Activated T-helper 9 cell treated with anti-CD3 and anti-CD28 coated beads, Interleukin-2, amount 50 U/mL, for 16 hours (primary cell): ENCODE measurements at regions not wholly inside any gene's neighbourhood (a gene's known extent, or its start where the extent isn't known, plus 50 kb on each side); places are given as distances from the start of the nearest gene placed in this dataset.
"Not testable (repeated sequence)": the region's sequence is repeated elsewhere in the genome, so short reads cannot be mapped to it uniquely, and the experiment has no call there.

Experiments used
- DNase-seq: peaks from one replicate; pipeline ENCODE4 v3.0.0-alpha.2; 2020; ENCODE audit warnings: low read depth

DNA sequence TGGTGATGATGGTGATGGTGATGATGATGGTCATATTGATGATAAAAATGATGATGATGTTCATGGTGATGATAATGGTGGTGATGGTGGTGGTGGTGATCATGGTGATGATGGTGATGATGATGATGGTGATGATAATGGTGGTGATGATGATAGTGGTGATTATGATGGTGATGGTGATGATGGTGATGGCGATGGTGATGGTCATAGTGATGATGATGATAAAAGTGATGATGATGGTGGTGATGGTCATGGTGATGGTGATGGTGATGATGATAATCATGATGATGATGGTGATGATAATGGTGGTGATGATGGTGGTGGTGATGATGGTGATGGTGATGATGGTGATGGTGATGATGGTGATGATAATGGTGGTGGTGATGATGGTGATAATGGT, 478.7 kb downstream of the TYW1 start:
- DNase-seq = no peak

- DNase-seq = no peak
These were observed 481.4 kb downstream of the TYW1 start for GRCh38 chr7:67478066-67478465.

- DNase-seq = no peak
These were observed 487.7 kb downstream of the TYW1 start for GRCh38 chr7:67484244-67484751.

DNA sequence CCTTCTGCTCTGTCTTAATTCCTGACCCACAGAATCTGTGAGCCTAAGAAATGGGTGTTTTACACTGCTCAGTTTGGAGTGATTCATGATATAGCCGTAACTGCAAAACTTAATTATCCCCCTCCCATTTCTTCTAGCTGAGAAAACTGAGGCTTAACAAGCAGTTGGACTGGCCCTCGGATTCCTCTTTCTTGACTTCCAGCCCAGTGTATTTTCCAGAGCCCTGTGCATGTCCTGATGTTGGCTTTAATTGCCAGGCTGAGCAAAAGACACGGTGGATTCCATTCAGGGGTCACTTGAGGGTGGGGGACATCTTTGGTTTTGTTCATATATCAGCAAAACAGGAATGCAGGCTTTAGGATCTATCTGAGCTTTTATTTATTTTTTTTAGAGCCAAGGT, 489.8 kb downstream of the TYW1 start:
- DNase-seq = no peak

DNA sequence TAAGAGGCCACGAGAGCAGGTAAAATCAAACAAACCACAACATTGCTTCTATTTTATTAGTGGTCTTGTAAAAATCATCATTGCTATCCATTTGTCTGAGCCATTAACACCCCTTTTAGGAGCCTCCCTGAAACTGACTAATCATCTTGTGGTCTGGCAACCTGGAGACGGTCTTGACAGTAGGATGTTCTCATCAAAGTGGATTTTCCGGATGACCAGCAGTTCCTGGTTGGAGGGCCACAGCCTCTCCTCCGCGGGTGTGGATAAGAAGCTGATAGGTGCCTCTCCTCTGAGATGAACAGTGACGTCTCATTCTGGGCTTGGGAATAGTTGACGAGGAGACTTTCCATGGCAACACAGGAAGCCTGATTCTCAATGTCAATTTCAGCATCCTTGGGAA, 490.7 kb downstream of the TYW1 start:
- no peak for DNase-seq

DNA sequence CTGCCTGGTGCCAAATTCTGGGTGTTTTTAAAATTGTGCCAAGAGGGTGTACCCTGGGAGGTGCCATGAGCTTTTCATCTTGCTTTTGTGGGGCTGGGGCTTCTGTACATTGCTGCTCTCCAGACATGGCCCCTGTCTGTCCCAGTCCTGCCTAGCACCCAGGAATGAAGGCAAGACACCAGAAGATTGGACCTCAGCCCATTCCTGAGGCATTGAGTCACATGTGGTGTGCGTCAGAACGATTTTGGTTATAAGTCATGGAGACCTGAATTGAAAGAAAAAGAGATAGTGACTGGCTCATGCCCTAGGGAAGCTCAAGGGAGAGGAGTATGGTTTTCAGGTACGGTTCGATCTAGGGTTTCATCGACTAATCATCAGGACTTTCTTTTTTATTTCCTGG, 493.2 kb downstream of the TYW1 start:
- DNase-seq = no peak

- DNase-seq = no peak
These were observed 496.7 kb downstream of the TYW1 start for GRCh38 chr7:67493366-67493765.

DNA sequence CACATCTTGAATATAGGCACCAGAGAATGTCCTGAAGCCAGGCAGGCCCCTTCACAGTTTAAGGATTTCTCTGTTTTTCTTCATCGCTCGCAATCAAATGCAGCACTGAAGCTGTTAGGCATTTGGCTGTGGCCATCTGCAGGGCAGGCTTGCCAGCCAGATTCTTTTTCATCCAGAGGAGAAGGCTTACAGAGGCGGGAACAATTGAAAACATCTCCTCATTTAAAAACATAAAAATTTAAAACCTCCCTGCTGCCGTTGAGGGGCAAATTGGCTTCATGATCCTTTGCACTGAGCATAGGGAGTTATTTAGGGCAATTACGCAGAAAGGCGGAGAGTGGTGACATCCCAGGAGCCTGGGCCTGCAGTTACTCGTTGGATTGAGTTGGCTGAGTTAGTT, 500.0 kb downstream of the TYW1 start:
- DNase-seq = no peak

- DNase-seq = not testable (repeated sequence)
These were observed 501.3 kb downstream of the TYW1 start for GRCh38 chr7:67497914-67498313.

GRCh38 chr7:67502929-67503328, 506.3 kb downstream of the TYW1 start:
- DNase-seq = no peak

DNA sequence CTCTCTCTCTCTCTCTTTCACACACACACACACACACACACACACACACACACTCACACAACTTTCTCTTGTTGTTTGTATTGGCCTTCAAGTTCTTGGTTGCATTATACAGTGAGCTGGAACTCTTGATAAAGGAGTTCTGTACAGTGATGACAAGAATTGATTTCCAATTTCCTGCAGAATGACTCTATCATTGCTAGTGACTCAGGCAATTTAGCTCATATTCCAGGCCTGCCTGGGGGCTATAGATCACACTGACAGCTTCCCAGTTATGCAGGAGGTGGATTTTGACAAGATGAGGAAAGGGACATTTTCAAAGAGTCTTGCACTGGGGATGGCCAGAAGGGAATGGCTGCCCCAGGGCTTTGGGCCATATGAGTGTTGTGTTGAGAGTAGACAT, 508.8 kb downstream of the TYW1 start:
- no peak for DNase-seq

- no peak for DNase-seq
These were observed 515.8 kb downstream of the TYW1 start for GRCh38 chr7:67512481-67512880.

DNA sequence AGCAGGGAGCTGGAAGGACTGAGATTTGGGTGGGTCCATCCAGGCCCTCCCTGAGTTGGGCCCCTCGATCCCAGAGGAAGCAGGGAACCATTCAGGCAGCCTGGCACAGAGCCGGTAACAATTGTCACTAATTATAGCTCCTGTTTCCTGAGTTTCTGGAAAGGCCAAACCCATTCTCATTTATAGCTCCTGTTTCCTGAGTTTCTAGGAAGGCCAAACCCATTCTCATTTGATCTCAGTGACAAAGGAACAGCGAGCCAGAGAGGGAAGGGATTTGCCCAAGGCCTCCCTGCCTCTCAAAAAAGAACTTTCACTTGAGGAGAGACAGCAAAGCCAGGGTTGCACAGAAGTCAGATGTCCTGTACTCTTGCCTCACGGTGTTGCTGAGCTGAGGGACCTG, 521.9 kb downstream of the TYW1 start:
- DNase-seq = no peak

DNA sequence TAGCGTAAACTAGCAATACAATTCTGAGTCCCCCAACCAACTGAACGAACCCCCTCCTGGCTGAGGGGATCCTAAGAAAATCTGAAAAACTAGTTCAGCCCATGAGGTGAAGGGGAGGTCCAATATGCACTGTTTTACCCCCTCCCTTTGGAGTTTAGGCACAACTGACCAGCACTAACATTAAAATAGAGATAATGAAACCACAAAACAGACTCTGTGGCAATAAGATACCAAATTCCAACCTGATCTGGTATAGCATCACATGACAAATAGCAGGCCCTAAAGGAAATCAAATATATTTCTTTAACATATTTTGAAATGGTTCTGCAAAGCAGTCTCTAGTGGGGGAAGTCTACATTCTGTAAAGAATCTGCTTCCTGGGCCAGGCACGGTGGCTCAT, 522.5 kb downstream of the TYW1 start:
- DNase-seq = no peak

- DNase-seq = no peak
These were observed 525.9 kb downstream of the TYW1 start for GRCh38 chr7:67522504-67522903.

DNA sequence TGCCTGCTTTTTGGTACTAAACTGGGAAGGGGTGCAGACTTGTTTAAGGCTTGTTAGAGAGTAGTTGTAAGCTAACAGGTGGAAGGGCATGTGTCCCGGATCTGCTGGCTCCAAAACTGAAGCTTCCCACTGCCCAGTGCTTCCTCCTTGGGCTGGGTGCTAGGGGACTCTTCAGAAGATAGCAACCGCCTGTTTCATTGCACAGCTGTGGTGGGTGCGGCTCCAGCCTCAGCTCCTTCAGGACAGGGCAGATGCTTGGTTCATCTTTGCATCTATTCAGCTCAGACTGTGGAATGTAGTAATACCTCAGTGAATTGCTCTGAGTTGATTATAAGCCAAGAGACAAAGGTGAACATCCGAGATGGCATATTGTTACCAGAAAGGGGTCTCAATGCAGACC, 527.1 kb downstream of the TYW1 start:
- no peak for DNase-seq

GRCh38 chr7:67525588-67525987, 529.0 kb downstream of the TYW1 start:
- DNase-seq = no peak

DNA sequence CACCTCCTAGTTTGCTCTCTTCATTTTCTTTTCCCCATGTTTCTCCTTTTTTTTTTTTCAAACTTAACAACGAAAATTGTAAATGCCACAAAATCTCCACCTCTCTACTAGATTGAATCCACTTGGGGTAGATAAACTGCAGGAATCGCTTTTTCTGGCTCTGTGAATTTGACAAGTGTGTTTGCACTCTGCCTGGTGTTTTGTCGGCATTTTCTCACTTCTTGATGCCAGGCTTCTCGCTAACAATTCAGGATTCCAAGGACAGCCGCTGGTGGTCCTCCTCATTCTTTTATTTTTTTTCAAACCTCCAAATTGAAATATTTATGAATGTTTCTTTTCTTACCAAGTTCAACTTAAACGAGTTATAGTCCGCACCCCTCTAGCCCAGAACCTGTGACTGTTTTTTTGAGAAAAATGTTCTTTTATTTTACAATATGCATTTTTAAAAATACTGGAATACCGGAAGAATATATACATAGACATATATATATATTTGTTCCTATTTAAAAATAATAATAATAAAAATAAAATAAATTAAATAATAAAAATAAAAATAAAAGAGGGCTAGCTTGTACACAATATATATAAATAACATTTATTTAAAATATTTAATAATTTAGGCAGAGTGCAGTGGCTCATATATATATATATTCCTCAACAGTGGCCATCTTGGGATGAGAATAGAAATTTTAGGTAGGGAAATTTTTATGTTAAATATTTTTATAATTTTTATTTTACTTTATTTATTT, 538.8 kb downstream of the TYW1 start:
- no peak for DNase-seq

- DNase-seq = no peak
These were observed 546.3 kb downstream of the TYW1 start for GRCh38 chr7:67542916-67543315.

DNA sequence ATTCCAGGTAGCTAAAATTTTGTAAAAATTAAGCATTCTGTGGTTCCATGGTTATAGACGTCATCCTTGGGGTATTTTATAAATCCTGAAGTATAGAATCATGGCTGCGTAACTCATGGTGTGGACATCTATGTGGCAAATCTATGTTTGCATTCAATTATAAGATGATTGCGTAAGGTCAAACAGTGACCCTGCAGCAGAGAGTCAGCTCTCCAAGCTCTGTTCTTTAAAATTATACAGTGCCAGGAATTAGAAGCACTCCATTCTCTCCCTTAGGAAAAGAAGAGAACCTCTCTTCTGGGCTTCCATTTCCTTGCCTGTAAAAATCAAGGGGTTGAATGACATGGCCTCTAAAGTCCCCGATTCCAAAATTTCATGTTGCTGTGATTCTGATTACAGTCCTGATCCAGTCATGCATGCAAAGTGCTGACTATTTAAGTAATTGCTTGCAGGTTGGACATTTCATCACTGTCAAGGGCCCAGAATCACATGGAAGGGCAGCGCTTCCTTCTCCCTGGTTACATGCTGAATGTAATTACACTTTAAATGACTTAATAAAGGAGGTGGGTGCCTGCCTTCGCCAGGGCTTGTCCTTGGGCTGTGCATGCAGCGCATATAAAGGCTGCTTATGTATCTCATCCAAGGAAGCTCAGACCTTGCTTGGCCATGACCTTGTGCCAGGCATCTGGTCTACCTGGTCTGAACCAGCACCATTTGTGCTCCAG, 550.7 kb downstream of the TYW1 start:
- no peak for DNase-seq

GRCh38 chr7:67549126-67549525, 552.5 kb downstream of the TYW1 start:
- DNase-seq = no peak

GRCh38 chr7:67550801-67551436, 554.3 kb downstream of the TYW1 start:
- DNase-seq = no peak

DNA sequence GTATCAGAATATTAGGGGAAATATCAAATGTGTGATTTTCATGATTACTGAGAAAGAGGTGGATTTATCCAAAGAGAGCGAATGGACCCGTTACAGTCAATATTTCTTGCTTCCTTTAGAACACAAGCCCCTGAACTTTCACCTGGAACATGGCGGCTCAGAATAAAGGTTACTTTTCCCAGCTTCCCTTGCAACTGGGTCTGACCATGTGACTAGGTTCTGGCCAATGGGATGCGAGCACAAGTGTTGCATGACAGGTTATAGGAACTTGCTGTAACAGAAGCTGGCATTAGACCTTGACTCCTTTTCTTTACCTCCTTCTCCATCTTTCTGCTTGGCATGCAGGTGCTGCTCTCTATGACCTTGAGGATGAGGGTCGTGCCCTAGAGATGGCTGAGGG, 556.1 kb downstream of the TYW1 start:
- DNase-seq = no peak
